ENCODE measurements at regions not wholly inside any gene's neighbourhood (a gene's known extent, or its start where the extent isn't known, plus 50 kb on each side); places are given as distances from the start of the nearest gene placed in this dataset.

GRCh38 chr6:112620812-112621569 lies 273.9 kb downstream of the RFPL4B start:
- TF ChIP-seq CTCF (IDR thresholded peaks at IDR 0.05; ENCODE audit: insufficient read depth, low read depth, low read length): no peak
- DNase-seq (ENCODE audit: low read depth): peak; percentile 59
- H3K4me3 ChIP-seq (ENCODE audit: low read depth, low read length): no peak overlapping the region

- no peak for TF ChIP-seq CTCF (IDR thresholded peaks at IDR 0.05; ENCODE audit: insufficient read depth, low read depth, low read length)
- H3K4me3 ChIP-seq (ENCODE audit: low read depth, low read length): no peak overlapping the region
- DNase-seq (ENCODE audit: low read depth): no peak
Observed at GRCh38 chr6:112622036-112622435, 274.9 kb downstream of the RFPL4B start.

GRCh38 chr6:112626468-112627082 lies 279.4 kb downstream of the RFPL4B start:
- TF ChIP-seq CTCF (IDR thresholded peaks at IDR 0.05; ENCODE audit: insufficient read depth, low read depth, low read length): no peak
- DNase-seq (ENCODE audit: low read depth): peak; percentile 50
- no peak overlapping the region for H3K4me3 ChIP-seq (ENCODE audit: low read depth, low read length)

- no peak for TF ChIP-seq CTCF (IDR thresholded peaks at IDR 0.05; ENCODE audit: insufficient read depth, low read depth, low read length)
- H3K4me3 ChIP-seq (ENCODE audit: low read depth, low read length): no peak overlapping the region
- DNase-seq (ENCODE audit: low read depth): no peak
Observed at GRCh38 chr6:112634376-112634775, 287.2 kb downstream of the RFPL4B start.

- no peak for DNase-seq (ENCODE audit: low read depth)
- H3K4me3 ChIP-seq (ENCODE audit: low read depth, low read length): no peak overlapping the region
- TF ChIP-seq CTCF (IDR thresholded peaks at IDR 0.05; ENCODE audit: insufficient read depth, low read depth, low read length): no peak
Observed at GRCh38 chr6:112636650-112637262, 289.6 kb downstream of the RFPL4B start.

GRCh38 chr6:112639391-112639831 lies 292.3 kb downstream of the RFPL4B start:
- TF ChIP-seq CTCF (IDR thresholded peaks at IDR 0.05; ENCODE audit: insufficient read depth, low read depth, low read length): no peak
- peak; percentile 72 for DNase-seq (ENCODE audit: low read depth)
- H3K4me3 ChIP-seq (ENCODE audit: low read depth, low read length): no peak overlapping the region

All from fibroblast of villous mesenchyme (primary cell).